ENCODE measurements at regions not wholly inside any gene's neighbourhood (a gene's known extent, or its start where the extent isn't known, plus 50 kb on each side); places are given as distances from the start of the nearest gene placed in this dataset.

- no peak overlapping the region for H3K4me3 ChIP-seq (ENCODE audit: low read length)
- no peaks in the 10 kb centered on the region for H3K27me3 ChIP-seq (ENCODE audit: insufficient read depth, low read length)
- H3K9me3 ChIP-seq (ENCODE audit: low read depth, low read length) = no peaks in the 10 kb centered on the region
- H3K4me1 ChIP-seq (ENCODE audit: insufficient read depth, low read length) = peaks cover 14% of the 10 kb centered on the region
Measured at GRCh38 chrX:39813631-39814277, 284.0 kb downstream of the BCOR start.

DNA sequence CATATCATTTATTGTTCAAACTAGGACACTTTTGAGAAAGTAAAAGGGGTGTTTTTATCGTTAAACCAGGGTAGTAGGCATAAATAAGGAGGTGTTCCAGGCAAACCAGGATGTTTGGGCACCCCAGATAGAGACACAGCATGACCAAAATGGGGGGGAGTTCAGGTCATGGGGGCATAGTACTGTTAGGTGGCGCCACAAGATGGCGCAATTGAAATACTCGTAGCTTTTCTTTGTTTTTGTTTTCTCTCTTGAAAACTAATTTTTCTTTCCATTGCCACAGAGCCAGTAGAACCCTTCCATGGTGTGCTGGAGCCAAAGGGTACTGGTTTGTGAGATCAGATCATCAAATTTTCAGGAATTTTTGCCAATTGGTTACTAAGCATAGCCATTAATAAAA lies 283.4 kb downstream of the BCOR start:
- H3K4me3 ChIP-seq (ENCODE audit: low read length) = no peak overlapping the region
- H3K27me3 ChIP-seq (ENCODE audit: insufficient read depth, low read length) = no peaks in the 10 kb centered on the region
- H3K4me1 ChIP-seq (ENCODE audit: insufficient read depth, low read length) = peaks cover 7% of the 10 kb centered on the region
- H3K9me3 ChIP-seq (ENCODE audit: low read depth, low read length) = no peaks in the 10 kb centered on the region

DNA sequence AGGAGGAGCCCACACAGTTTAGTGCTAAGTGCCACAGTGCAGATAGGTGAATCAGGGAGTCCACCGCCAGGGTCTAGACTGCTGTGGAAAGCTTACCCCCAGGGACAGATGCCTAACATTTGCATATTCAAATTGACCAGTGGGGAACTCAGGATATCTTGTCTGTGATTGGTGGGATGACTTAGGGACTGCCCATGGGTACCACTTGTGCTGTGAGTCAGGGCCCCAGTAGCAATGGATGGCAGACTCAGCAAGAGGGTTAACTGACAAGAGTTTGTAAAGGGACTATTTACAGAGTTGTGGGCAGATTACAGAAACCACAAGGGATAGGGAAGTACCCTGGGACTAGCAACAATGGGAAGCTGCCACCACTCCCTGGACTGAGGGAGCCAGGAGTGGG lies 282.1 kb downstream of the BCOR start:
- H3K4me3 ChIP-seq (ENCODE audit: low read length) = no peak overlapping the region
- H3K9me3 ChIP-seq (ENCODE audit: low read depth, low read length) = no peaks in the 10 kb centered on the region

GRCh38 chrX:39816871-39817731 lies 280.7 kb downstream of the BCOR start:
- Histone ChIP-seq H3K4me3 (ENCODE audit: low read length) (no peak overlapping the region), H3K9me3 (ENCODE audit: low read depth, low read length) (no peaks in the 10 kb centered on the region), H3K27me3 (ENCODE audit: insufficient read depth, low read length) (peaks cover 4% of the 10 kb centered on the region), H3K4me1 (ENCODE audit: insufficient read depth, low read length) (peaks cover 7% of the 10 kb centered on the region)

More for the DNA sequence above, 282.1 kb downstream of the BCOR start:
- Histone ChIP-seq H3K4me1 (ENCODE audit: insufficient read depth, low read length) (peaks cover 7% of the 10 kb centered on the region), H3K27me3 (ENCODE audit: insufficient read depth, low read length) (peaks cover 4% of the 10 kb centered on the region)

DNA sequence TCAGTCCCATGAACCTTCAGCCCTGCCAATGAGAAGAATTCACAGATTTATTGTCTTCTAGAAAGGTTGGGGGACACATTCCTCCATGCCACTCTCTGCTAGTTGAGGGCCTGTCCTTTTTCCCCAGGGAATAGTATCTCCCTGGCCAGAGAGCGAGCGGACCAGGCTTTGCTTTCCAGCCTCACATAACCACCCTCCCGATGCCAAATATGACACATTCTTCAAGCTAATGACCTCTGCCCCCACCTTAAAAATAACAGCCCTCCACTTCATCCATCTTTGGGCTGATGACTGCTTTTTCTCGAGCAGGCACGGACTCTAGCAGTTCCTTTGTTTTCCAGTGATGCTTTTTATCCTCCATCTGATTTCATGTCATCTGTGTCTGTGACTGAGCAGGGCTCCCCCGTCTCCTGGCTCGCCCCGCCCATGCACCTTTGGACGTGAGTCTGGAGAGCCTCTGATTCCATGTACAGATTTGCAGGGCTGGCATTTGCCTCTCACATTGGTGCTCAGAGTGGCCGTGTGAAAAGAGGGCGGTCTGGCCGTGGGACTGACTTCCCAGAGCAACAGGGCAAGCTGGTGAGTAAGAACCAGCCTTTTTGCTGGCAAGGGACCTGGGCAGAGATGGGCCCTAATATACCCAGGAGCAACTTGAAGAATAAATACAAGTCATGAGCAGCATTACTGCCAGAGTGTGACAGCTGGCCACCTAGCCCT lies 279.8 kb downstream of the BCOR start:
- peaks cover 4% of the 10 kb centered on the region for H3K27me3 ChIP-seq (ENCODE audit: insufficient read depth, low read length)
- no peak overlapping the region for H3K4me3 ChIP-seq (ENCODE audit: low read length)
- H3K4me1 ChIP-seq (ENCODE audit: insufficient read depth, low read length) = peaks cover 7% of the 10 kb centered on the region
- H3K9me3 ChIP-seq (ENCODE audit: low read depth, low read length) = no peaks in the 10 kb centered on the region

DNA sequence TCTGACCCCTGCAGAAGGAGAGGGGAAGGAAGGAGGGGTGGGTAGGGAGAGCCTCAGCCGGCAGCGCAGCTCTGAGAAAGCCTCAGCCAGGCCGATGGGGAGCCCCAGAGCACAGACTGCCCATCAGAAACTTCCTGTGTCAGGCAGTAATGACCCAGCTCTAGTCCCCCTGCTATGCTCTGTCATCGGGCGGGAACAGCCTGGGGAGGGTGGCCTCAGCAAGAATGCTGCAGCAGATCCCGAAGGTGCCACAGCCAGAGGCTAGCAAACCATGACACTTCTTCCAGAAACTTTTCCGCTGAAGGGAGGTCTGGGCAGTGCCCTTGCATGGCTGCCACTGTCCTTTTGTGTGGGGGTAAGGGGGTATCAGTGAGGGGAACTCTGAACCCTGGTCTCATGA lies 279.0 kb downstream of the BCOR start:
- peaks cover 4% of the 10 kb centered on the region for H3K27me3 ChIP-seq (ENCODE audit: insufficient read depth, low read length)
- H3K4me3 ChIP-seq (ENCODE audit: low read length) = no peak overlapping the region
- no peaks in the 10 kb centered on the region for H3K9me3 ChIP-seq (ENCODE audit: low read depth, low read length)
- peaks cover 7% of the 10 kb centered on the region for H3K4me1 ChIP-seq (ENCODE audit: insufficient read depth, low read length)

- Histone ChIP-seq H3K4me3 (ENCODE audit: low read length) (no peak overlapping the region), H3K27me3 (ENCODE audit: insufficient read depth, low read length) (peaks cover 4% of the 10 kb centered on the region), H3K4me1 (ENCODE audit: insufficient read depth, low read length) (peaks cover 7% of the 10 kb centered on the region), H3K9me3 (ENCODE audit: low read depth, low read length) (no peaks in the 10 kb centered on the region)
Measured at GRCh38 chrX:39819921-39820849, 277.6 kb downstream of the BCOR start.

DNA sequence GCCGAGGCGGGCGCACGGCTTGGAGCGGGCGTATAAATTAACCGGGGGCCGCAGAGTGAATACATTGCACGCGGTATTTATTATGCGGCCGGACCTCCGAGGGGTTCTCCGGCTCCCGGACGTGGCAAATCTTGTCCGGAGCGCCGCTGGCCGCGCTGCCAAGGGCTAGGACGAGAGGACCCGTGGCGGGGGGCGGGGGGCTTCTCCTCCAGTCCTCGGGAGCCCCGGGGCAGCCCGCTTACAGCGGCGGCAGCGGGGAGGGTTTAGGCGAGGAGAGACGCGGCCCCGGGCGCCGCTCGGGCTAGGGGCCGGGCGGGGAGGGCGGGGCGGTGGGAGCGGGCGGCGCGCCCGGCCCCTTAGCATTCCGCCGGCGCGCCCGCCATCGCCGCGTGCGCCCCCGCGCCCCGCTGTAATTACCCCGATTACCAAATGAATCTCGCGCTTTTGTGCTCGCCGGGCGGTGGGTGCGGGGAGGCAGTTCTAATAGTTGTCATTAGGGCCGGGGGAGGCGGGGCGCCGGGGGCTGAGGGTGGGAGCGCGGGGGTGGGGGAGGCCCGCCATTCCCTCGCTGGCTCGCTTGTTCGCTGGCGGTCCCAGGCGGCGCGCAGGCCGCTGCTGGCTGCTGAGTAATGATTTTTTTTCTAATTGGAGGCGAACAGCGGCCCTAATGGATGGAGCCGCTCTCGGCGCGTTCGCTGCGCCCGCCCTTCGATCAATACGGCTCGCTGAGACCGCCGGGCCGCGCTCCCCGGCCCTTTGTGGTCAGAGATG lies 276.6 kb downstream of the BCOR start:
- no peak overlapping the region for H3K4me3 ChIP-seq (ENCODE audit: low read length)

GRCh38 chrX:39821709-39822095 lies 276.1 kb downstream of the BCOR start:
- Histone ChIP-seq H3K4me3 (ENCODE audit: low read length) (no peak overlapping the region), H3K4me1 (ENCODE audit: insufficient read depth, low read length) (no peaks in the 10 kb centered on the region), H3K27me3 (ENCODE audit: insufficient read depth, low read length) (peaks cover 4% of the 10 kb centered on the region), H3K9me3 (ENCODE audit: low read depth, low read length) (no peaks in the 10 kb centered on the region)

More for the DNA sequence above, 276.6 kb downstream of the BCOR start:
- Histone ChIP-seq H3K4me1 (ENCODE audit: insufficient read depth, low read length) (no peaks in the 10 kb centered on the region), H3K27me3 (ENCODE audit: insufficient read depth, low read length) (peaks cover 4% of the 10 kb centered on the region), H3K9me3 (ENCODE audit: low read depth, low read length) (no peaks in the 10 kb centered on the region)

DNA sequence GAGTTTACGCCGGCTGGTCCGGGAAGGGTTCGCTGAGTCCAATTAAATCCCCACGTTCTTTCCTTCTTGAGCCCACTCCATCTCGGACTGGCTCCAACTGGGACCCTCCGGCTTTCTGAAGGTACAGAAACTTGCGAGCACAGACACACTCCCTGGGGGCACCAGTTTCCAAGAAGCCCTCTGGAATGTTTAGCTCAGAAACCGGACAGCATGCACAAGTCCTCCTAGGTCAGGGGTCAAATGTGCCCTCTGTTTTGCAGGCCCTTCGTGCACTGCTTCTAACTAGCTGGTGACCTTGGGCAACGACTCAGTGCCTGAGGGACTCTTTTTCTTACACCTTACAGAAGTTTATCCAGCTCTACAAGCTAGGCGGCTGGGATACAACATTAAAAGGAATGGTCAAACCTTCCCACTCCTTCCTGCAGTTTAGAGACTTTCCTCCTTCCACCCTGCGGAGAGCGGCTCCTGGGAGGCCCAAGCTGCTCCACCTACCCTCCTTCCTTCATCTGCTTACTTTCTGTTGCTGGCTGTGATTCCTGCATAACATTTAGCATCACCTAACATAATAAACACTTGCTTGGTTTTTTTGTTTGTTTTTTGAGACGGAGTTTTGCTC lies 275.5 kb downstream of the BCOR start:
- H3K9me3 ChIP-seq (ENCODE audit: low read depth, low read length) = no peaks in the 10 kb centered on the region
- no peak overlapping the region for H3K4me3 ChIP-seq (ENCODE audit: low read length)
- no peaks in the 10 kb centered on the region for H3K4me1 ChIP-seq (ENCODE audit: insufficient read depth, low read length)
- peaks cover 4% of the 10 kb centered on the region for H3K27me3 ChIP-seq (ENCODE audit: insufficient read depth, low read length)

DNA sequence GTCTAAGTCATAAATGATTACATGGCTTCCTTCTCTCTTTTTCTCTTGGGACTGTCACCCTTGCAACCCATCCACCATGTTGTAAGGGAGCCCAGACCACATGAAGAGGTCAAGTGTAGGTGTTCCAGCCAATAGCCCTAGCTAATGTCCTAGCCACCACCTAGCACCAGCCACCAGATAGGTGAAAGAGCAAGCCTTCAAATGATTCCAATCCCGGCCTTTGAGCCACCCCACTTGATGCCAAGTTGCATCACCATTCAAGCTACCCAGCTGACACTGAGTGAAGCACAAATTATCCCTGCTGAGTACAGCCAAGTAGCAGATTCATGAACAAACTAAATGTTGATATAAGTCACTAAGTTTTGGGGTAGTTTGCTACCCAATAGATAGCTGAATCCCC lies 274.3 kb downstream of the BCOR start:
- no peak overlapping the region for H3K4me3 ChIP-seq (ENCODE audit: low read length)
- peaks cover 4% of the 10 kb centered on the region for H3K27me3 ChIP-seq (ENCODE audit: insufficient read depth, low read length)

GRCh38 chrX:39823854-39824253 lies 273.9 kb downstream of the BCOR start:
- Histone ChIP-seq H3K9me3 (ENCODE audit: low read depth, low read length) (no peaks in the 10 kb centered on the region), H3K4me3 (ENCODE audit: low read length) (no peak overlapping the region), H3K4me1 (ENCODE audit: insufficient read depth, low read length) (no peaks in the 10 kb centered on the region), H3K27me3 (ENCODE audit: insufficient read depth, low read length) (peaks cover 4% of the 10 kb centered on the region)

More for the DNA sequence above, 274.3 kb downstream of the BCOR start:
- no peaks in the 10 kb centered on the region for H3K4me1 ChIP-seq (ENCODE audit: insufficient read depth, low read length)
- H3K9me3 ChIP-seq (ENCODE audit: low read depth, low read length) = no peaks in the 10 kb centered on the region

DNA sequence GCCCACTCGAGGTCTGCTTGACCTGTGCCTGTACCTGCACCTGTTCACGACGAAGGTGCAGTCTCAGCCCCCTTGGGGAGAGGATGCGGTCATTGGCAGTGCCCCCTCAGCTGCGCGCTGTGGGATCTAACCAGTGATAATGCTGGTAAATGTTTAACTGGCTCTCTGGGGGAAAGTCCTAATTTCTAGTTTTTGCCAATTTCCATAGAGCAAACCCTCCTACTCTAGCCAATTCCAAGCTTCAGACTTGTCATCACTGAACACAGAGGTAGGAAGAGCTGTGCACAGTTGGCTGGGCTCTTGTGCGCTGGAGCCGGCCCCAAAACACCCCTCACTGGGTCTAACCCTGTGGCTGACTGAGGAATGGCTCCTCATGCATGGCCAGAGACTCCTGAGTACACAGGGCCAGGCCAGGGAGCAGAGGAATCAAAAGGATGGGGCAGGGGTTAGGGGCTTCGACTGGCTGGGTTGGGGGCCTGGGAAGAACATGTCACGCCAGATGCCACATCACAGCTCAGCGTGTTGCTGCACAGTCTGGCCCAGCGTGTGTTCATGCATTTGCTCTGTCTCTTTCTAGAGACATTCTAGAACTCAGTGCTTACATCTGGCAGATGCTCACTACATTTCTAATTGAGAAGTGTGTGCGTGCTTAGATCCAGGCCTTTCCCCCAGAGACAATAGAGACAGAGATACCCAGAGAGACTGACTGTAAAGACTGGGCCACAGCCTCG lies 270.8 kb downstream of the BCOR start:
- Histone ChIP-seq H3K9me3 (ENCODE audit: low read depth, low read length) (no peaks in the 10 kb centered on the region), H3K4me3 (ENCODE audit: low read length) (no peak overlapping the region), H3K4me1 (ENCODE audit: insufficient read depth, low read length) (no peaks in the 10 kb centered on the region), H3K27me3 (ENCODE audit: insufficient read depth, low read length) (no peaks in the 10 kb centered on the region)
